ENCODE measurements at regions not wholly inside any gene's neighbourhood (a gene's known extent, or its start where the extent isn't known, plus 50 kb on each side); places are given as distances from the start of the nearest gene placed in this dataset.

- CTCF ChIA-PET, result no interaction called here
- H3K27ac Mint-ChIP-seq (ENCODE audit: unreplicated experiment), result no peak overlapping the region
- no peaks in the 10 kb centered on the region for H3K36me3 ChIP-seq (ENCODE audit: control insufficient read depth, insufficient read depth, low read length)
- H3K9me3 Mint-ChIP-seq (ENCODE audit: unreplicated experiment), result no peaks in the 10 kb centered on the region
- H3K9me3 ChIP-seq, result no peaks in the 10 kb centered on the region
- no peak overlapping the region for H3K4me3 ChIP-seq (ENCODE audit: low read depth, low read length)
- DNase-seq, result no peak
- no TSS peak for BruUV-seq (replicated peaks)
- intact Hi-C loops (cut with micrococcal nuclease; ENCODE audit: unreplicated experiment), result no loop called here
- no peaks in the 10 kb centered on the region for H3K36me3 Mint-ChIP-seq (ENCODE audit: insufficient read depth, unreplicated experiment)
- no peaks in the 10 kb centered on the region for H3K27me3 ChIP-seq (replicated peaks; ENCODE audit: control insufficient read depth, insufficient read depth, low read length)
- no peaks in the 10 kb centered on the region for H3K4me1 ChIP-seq
- POLR2A ChIA-PET, result no interaction called here
- TF ChIP-seq, protein P1, sequence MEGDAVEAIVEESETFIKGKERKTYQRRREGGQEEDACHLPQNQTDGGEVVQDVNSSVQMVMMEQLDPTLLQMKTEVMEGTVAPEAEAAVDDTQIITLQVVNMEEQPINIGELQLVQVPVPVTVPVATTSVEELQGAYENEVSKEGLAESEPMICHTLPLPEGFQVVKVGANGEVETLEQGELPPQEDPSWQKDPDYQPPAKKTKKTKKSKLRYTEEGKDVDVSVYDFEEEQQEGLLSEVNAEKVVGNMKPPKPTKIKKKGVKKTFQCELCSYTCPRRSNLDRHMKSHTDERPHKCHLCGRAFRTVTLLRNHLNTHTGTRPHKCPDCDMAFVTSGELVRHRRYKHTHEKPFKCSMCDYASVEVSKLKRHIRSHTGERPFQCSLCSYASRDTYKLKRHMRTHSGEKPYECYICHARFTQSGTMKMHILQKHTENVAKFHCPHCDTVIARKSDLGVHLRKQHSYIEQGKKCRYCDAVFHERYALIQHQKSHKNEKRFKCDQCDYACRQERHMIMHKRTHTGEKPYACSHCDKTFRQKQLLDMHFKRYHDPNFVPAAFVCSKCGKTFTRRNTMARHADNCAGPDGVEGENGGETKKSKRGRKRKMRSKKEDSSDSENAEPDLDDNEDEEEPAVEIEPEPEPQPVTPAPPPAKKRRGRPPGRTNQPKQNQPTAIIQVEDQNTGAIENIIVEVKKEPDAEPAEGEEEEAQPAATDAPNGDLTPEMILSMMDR (IDR thresholded peaks at IDR 0.05; ENCODE audit: insufficient read depth in 1 of 2, low read depth in 1 of 2, low read length in 1 of 2, severe bottlenecking in 1 of 2, unreplicated experiment in 1 of 2), result no peak
- H3K4me1 Mint-ChIP-seq (ENCODE audit: low read depth, unreplicated experiment), result no peaks in the 10 kb centered on the region
- H3K27me3 Mint-ChIP-seq (ENCODE audit: insufficient read depth, unreplicated experiment), result no peaks in the 10 kb centered on the region
- no peak overlapping the region for H3K4me3 Mint-ChIP-seq (ENCODE audit: unreplicated experiment)
Measured at GRCh38 chr18:60508108-60508507, 135.5 kb upstream of the MC4R start.

GRCh38 chr18:60534538-60534937 lies 162.0 kb upstream of the MC4R start:
- no peak overlapping the region for H3K4me3 Mint-ChIP-seq (ENCODE audit: unreplicated experiment)
- H3K4me3 ChIP-seq (ENCODE audit: low read depth, low read length), result no peak overlapping the region
- H3K9me3 ChIP-seq, result no peaks in the 10 kb centered on the region
- ChIA-PET CTCF (no interaction called here), POLR2A (no interaction called here)
- no peak overlapping the region for H3K27ac Mint-ChIP-seq (ENCODE audit: unreplicated experiment)
- no peaks in the 10 kb centered on the region for H3K9me3 Mint-ChIP-seq (ENCODE audit: unreplicated experiment)
- TF ChIP-seq, protein P1 (IDR thresholded peaks at IDR 0.05; ENCODE audit: insufficient read depth in 1 of 2, low read depth in 1 of 2, low read length in 1 of 2, severe bottlenecking in 1 of 2, unreplicated experiment in 1 of 2), result no peak
- H3K36me3 Mint-ChIP-seq (ENCODE audit: insufficient read depth, unreplicated experiment), result no peaks in the 10 kb centered on the region
- H3K4me1 Mint-ChIP-seq (ENCODE audit: low read depth, unreplicated experiment), result no peaks in the 10 kb centered on the region
- no TSS peak for BruUV-seq (replicated peaks)
- DNase-seq, result no peak
- H3K36me3 ChIP-seq (ENCODE audit: control insufficient read depth, insufficient read depth, low read length), result no peaks in the 10 kb centered on the region
- no peaks in the 10 kb centered on the region for H3K27me3 ChIP-seq (replicated peaks; ENCODE audit: control insufficient read depth, insufficient read depth, low read length)
- peaks cover 4% of the 10 kb centered on the region for H3K27me3 Mint-ChIP-seq (ENCODE audit: insufficient read depth, unreplicated experiment)
- intact Hi-C loops (cut with micrococcal nuclease; ENCODE audit: unreplicated experiment), result no loop called here
- H3K4me1 ChIP-seq, result no peaks in the 10 kb centered on the region

- Histone ChIP-seq H3K27me3 (replicated peaks; ENCODE audit: control insufficient read depth, insufficient read depth, low read length) (no peaks in the 10 kb centered on the region), H3K36me3 (ENCODE audit: control insufficient read depth, insufficient read depth, low read length) (no peaks in the 10 kb centered on the region), H3K4me1 (no peaks in the 10 kb centered on the region), H3K4me3 (ENCODE audit: low read depth, low read length) (no peak overlapping the region), H3K9me3 (no peaks in the 10 kb centered on the region)
- ChIA-PET CTCF (no interaction called here), POLR2A (no interaction called here)
- no peaks in the 10 kb centered on the region for H3K36me3 Mint-ChIP-seq (ENCODE audit: insufficient read depth, unreplicated experiment)
- H3K27ac Mint-ChIP-seq (ENCODE audit: unreplicated experiment), result no peak overlapping the region
- no TSS peak for BruUV-seq (replicated peaks)
- H3K4me3 Mint-ChIP-seq (ENCODE audit: unreplicated experiment), result no peak overlapping the region
- no peak for DNase-seq
- H3K9me3 Mint-ChIP-seq (ENCODE audit: unreplicated experiment), result no peaks in the 10 kb centered on the region
- intact Hi-C loops (cut with micrococcal nuclease; ENCODE audit: unreplicated experiment), result no loop called here
- peaks cover 5% of the 10 kb centered on the region for H3K27me3 Mint-ChIP-seq (ENCODE audit: insufficient read depth, unreplicated experiment)
- no peaks in the 10 kb centered on the region for H3K4me1 Mint-ChIP-seq (ENCODE audit: low read depth, unreplicated experiment)
- TF ChIP-seq, protein P1 (IDR thresholded peaks at IDR 0.05; ENCODE audit: insufficient read depth in 1 of 2, low read depth in 1 of 2, low read length in 1 of 2, severe bottlenecking in 1 of 2, unreplicated experiment in 1 of 2), result no peak
Measured at GRCh38 chr18:60537074-60537473, 164.5 kb upstream of the MC4R start.

All from Caco-2 (cell line).